SK-N-SH treated with all-trans-retinoic acid at 6 μM for 48 hours (cell line): ENCODE measurements at regions not wholly inside any gene's neighbourhood (a gene's known extent, or its start where the extent isn't known, plus 50 kb on each side); places are given as distances from the start of the nearest gene placed in this dataset.
"Not testable (repeated sequence)": the region's sequence is repeated elsewhere in the genome, so short reads cannot be mapped to it uniquely, and the experiment has no call there.

Experiments
- GLIS3 ChIP-seq: fragments of 250-450 bp; sonication (Bioruptor Pico); IDR thresholded peaks from 2 replicates; pipeline ENCODE4 v1.5.0; 2020; ENCODE audit warnings: mild to moderate bottlenecking, moderate library complexity
- PPARA ChIP-seq: fragments of 250-450 bp; sonication (Bioruptor Pico); IDR thresholded peaks from 2 replicates; pipeline ENCODE4 v1.5.0; 2020; ENCODE audit warnings: mild to moderate bottlenecking, borderline replicate concordance
- RARB ChIP-seq: fragments of 250-450 bp; sonication (Bioruptor Pico); IDR thresholded peaks from 2 replicates; pipeline ENCODE4 v1.8.0; 2021; ENCODE audit warnings: mild to moderate bottlenecking, moderate library complexity
- ZFP3 ChIP-seq: fragments of 250-450 bp; sonication (Bioruptor Pico); IDR thresholded peaks from 2 replicates; pipeline ENCODE4 v1.5.0; 2020; ENCODE audit warnings: mild to moderate bottlenecking, moderate library complexity
- ZNF565 ChIP-seq: fragments of 450-650 bp; formaldehyde crosslinking; conservative IDR thresholded peaks from 2 replicates; pipeline ENCODE4 v1.5.0; 2020; ENCODE audit warnings: low read depth, mild to moderate bottlenecking, moderate library complexity
- ZNF70 ChIP-seq: fragments of 450-650 bp; formaldehyde crosslinking; IDR thresholded peaks from 2 replicates; pipeline ENCODE4 v1.5.0; 2020; ENCODE audit warnings: mild to moderate bottlenecking, moderate library complexity
- TF ChIP-seq, protein P1 (sequence below): fragments of 250-450 bp; sonication (Bioruptor Pico); IDR thresholded peaks from 2 replicates; pipeline ENCODE4 v1.5.1; 2020; ENCODE audit warnings: low read depth, mild to moderate bottlenecking, moderate library complexity
- TF ChIP-seq, protein P2 (sequence below): fragments of 250-450 bp; sonication (Bioruptor Pico); IDR thresholded peaks from 2 replicates; pipeline ENCODE4 v1.5.0; 2020; ENCODE audit warnings: mild to moderate bottlenecking, moderate library complexity

DNA sequence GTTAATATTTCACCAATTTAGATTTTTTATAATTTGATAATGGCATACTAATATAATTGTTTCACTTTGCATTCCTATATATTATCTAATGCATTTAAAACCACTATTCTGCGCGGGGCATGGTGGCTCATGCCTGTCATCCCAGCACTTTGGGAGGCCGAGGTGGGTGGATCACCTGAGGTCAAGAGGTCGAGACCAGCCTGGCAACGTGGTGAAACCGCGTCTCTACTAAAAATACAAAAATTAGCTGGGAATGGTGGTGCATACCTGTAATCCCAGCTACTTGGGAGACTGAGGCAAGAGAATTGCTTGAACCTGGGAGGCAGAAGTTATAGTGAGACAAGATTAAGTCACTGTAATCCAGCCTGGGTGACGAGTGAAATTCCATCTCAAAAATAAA, 104.3 kb downstream of the HFE start:
- TF ChIP-seq, protein P1, sequence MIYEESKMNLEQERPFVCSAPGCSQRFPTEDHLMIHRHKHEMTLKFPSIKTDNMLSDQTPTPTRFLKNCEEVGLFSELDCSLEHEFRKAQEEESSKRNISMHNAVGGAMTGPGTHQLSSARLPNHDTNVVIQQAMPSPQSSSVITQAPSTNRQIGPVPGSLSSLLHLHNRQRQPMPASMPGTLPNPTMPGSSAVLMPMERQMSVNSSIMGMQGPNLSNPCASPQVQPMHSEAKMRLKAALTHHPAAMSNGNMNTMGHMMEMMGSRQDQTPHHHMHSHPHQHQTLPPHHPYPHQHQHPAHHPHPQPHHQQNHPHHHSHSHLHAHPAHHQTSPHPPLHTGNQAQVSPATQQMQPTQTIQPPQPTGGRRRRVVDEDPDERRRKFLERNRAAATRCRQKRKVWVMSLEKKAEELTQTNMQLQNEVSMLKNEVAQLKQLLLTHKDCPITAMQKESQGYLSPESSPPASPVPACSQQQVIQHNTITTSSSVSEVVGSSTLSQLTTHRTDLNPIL: not testable (repeated sequence)
- not testable (repeated sequence) for TF ChIP-seq ZNF70 (CRISPR knock-in tag); PPARA (CRISPR knock-in tag); ZNF565 (CRISPR knock-in tag); GLIS3 (CRISPR knock-in tag); ZFP3; RARB (CRISPR knock-in tag)
- TF ChIP-seq, protein P2, sequence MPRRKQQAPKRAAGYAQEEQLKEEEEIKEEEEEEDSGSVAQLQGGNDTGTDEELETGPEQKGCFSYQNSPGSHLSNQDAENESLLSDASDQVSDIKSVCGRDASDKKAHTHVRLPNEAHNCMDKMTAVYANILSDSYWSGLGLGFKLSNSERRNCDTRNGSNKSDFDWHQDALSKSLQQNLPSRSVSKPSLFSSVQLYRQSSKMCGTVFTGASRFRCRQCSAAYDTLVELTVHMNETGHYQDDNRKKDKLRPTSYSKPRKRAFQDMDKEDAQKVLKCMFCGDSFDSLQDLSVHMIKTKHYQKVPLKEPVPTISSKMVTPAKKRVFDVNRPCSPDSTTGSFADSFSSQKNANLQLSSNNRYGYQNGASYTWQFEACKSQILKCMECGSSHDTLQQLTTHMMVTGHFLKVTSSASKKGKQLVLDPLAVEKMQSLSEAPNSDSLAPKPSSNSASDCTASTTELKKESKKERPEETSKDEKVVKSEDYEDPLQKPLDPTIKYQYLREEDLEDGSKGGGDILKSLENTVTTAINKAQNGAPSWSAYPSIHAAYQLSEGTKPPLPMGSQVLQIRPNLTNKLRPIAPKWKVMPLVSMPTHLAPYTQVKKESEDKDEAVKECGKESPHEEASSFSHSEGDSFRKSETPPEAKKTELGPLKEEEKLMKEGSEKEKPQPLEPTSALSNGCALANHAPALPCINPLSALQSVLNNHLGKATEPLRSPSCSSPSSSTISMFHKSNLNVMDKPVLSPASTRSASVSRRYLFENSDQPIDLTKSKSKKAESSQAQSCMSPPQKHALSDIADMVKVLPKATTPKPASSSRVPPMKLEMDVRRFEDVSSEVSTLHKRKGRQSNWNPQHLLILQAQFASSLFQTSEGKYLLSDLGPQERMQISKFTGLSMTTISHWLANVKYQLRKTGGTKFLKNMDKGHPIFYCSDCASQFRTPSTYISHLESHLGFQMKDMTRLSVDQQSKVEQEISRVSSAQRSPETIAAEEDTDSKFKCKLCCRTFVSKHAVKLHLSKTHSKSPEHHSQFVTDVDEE: not testable (repeated sequence)
